Adrenal gland (tissue), 9 donors: ENCODE measurements at regions not wholly inside any gene's neighbourhood (a gene's known extent, or its start where the extent isn't known, plus 50 kb on each side); places are given as distances from the start of the nearest gene placed in this dataset.

Source experiments
- DNase-seq, 7 donors: peaks; one replicate each; pipeline ENCODE4 v3.0.0-alpha.2; 2019 to 2020
- H3K27ac ChIP-seq, 5 donors: fragments of 200-600 bp; sonication (generic) in 4 of 5; 1 replicate in 3 of 5; 2 replicates in 2 of 5; pipeline versions ENCODE4 v1.5.1 to v1.8.0; 2016 to 2020; ENCODE audit warnings: mild to moderate bottlenecking in 1 of 5
- H3K27me3 ChIP-seq: fragments of 200-600 bp; 2 replicates; pipeline ENCODE4 v1.8.0; 2021
- H3K36me3 ChIP-seq, 2 donors: fragments of 200-600 bp; replicated peaks in 1 of 2; 1 replicate in 1 of 2; 2 replicates in 1 of 2; pipeline versions ENCODE4 v1.5.1 to v1.8.0; 2018 to 2022
- H3K4me1 ChIP-seq, 2 donors: fragments of 200-600 bp; replicated peaks in 1 of 2; 1 replicate in 1 of 2; 2 replicates in 1 of 2; pipeline versions ENCODE4 v1.5.1 to v1.8.0; 2018 to 2021
- H3K4me3 ChIP-seq, 4 donors: fragments of 200-600 bp; sonication (generic) in 3 of 4; one replicate each; pipeline ENCODE4 v1.5.1; 2016 to 2018
- H3K9me3 ChIP-seq, 3 donors: fragments of 200-600 bp; sonication (generic) in 1 of 3; replicated peaks in 1 of 3; 1 replicate in 2 of 3; 2 replicates in 1 of 3; pipeline versions ENCODE4 v1.5.1 to v1.8.0; 2016 to 2021
- CTCF ChIP-seq, 6 experiments: fragments of 450-650 bp in 4 of 6; fragments of 200-600 bp in 2 of 6; sonication (generic) in 1 of 6; IDR thresholded peaks; 1 replicate in 5 of 6; 2 replicates in 1 of 6; pipeline versions ENCODE4 v1.5.1 to v1.8.0; 2016 to 2021; ENCODE audit warnings: antibody characterized with exemption in 6 of 6, mild to moderate bottlenecking in 2 of 6, moderate library complexity in 1 of 6
- POLR2A ChIP-seq, 2 donors: fragments of 450-650 bp; IDR thresholded peaks; one replicate each; pipeline ENCODE4 v1.6.1; 2017; ENCODE audit warnings: antibody characterized with exemption in 2 of 2, mild to moderate bottlenecking in 2 of 2, moderate library complexity in 1 of 2
- WGBS, 4 donors: extraction: QIAGEN DNeasy Blood & Tissue Kit in 2 of 4; methylation state at CpG; one replicate each; pipeline versions ENCODE4 v1.1.5 to v1.1.7; 2013 to 2017; 5-methylcytosine and 5-hydroxymethylcytosine counted together
- intact Hi-C, 2 donors: fragments of 100-400 bp; cut with DNase I; formaldehyde crosslinking; loops; one replicate each; pipeline versions ENCODE4 v1.14.1 to v1.15.0; 2022 to 2023
- donor health status: healthy with polysubstance abuse.
- donor health status: Bipolar disorder and iron deficiency.
- donor health status: DM: yes; HTN: yes; CAD: no.
- donor health status: DM: no; HTN: no; CAD: no.
- donor health status: DM: no; HTN: no; CAD: no.

DNA sequence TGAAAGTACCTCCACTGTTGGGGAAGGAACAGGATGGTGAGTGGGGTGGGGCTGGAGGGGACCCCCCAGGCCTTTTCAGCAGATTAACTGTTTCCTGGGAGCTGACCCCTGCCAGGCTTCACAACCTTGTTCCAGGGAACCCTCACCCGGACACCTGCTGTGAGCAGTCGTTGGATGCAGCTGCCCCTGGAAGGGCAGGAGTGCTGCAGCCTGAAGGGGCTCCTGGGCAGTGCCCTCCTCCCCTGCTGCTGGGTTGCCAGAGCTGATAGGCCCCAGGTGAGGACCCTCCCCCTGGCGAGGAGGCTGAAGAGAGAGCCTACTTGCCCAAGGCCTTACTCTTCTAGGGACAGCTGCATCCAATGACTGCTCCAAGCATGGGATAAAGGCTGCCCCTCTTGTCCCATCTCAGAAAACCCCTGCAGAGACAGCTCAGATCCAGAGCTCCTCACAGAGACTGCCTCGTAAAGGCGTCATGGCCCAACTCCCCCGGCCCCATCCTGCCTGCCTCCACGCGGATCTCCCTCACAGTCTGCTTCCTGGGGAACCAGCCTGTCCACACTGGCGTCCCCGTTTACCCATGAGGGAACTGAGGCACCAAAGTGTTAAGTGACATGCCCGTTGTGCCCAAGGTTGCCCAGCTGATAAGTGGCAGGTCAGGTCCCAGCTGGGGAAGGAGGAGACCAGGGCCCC is 193.4 kb upstream of the LINGO1 start:
- 63 to 82% (median 81%) methylated on average over 2 to 11 of the region's 11 CpGs for WGBS, 4 donors
- Histone ChIP-seq H3K4me1 (peaks cover 0 to 4% of the 10 kb centered on the region in 2 donors), H3K27ac (no peak overlapping the region), H3K36me3 (no peaks in the 10 kb centered on the region), H3K27me3 (peaks cover 9% of the 10 kb centered on the region), H3K4me3 (no peak overlapping the region), H3K9me3 (no peaks in the 10 kb centered on the region)
- TF ChIP-seq POLR2A (IDR thresholded peaks at IDR 0.05) = no peak
- intact Hi-C loops = no loop called here
- no peak for DNase-seq

GRCh38 chr15:77825546-77825945 is 192.8 kb upstream of the LINGO1 start:
- Histone ChIP-seq H3K4me3 (no peak overlapping the region), H3K4me1 (peaks cover 0 to 4% of the 10 kb centered on the region in 2 donors), H3K36me3 (no peaks in the 10 kb centered on the region), H3K27ac (no peak overlapping the region), H3K9me3 (no peaks in the 10 kb centered on the region), H3K27me3 (peaks cover 14% of the 10 kb centered on the region)
- no peak for DNase-seq
- WGBS, 4 donors = 91 to 93% (median 92%) methylated on average over 6 to 7 of the region's 7 CpGs
- intact Hi-C loops = no loop called here
- TF ChIP-seq CTCF (IDR thresholded peaks at IDR 0.05) (no peak), POLR2A (IDR thresholded peaks at IDR 0.05) (no peak)

DNA sequence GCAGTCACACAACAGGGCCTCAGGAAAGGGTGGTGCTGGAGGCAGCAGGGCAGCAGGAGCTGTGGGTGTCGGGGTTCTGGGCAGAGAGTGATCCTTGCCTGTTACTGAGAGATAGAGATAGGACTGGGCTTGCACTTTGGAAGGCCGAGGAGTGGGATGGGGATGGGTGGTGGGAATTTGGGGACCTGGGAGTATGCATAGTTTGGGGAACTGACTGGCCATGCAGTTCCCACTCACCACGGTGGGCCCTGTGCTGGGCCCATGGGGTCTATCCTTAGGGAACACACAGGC is 192.5 kb upstream of the LINGO1 start:
- no peak for DNase-seq
- no peaks in the 10 kb centered on the region for H3K36me3 ChIP-seq
- no peaks in the 10 kb centered on the region for H3K9me3 ChIP-seq
- no peak overlapping the region for H3K27ac ChIP-seq
- intact Hi-C loops = no loop called here
- H3K4me1 ChIP-seq = peaks cover under 1 to 4% of the 10 kb centered on the region in 2 donors
- TF ChIP-seq POLR2A (IDR thresholded peaks at IDR 0.05) = no peak
- TF ChIP-seq CTCF (IDR thresholded peaks at IDR 0.05) = no peak
- WGBS, 4 donors = 74 to 92% (median 87%) methylated on average over 2 to 3 of the region's 3 CpGs
- H3K4me3 ChIP-seq = no peak overlapping the region
- peaks cover 17% of the 10 kb centered on the region for H3K27me3 ChIP-seq

- WGBS, 4 donors = 76 to 84% (median 83%) methylated on average over 10 to 13 of the region's 13 CpGs
- peaks cover 4 to 9% of the 10 kb centered on the region in 2 donors for H3K4me1 ChIP-seq
- H3K36me3 ChIP-seq = no peaks in the 10 kb centered on the region
- intact Hi-C loops = loop anchor here (5.0 kb wide), 3 partner anchors 167 to 192 kb away; partner anchors contain the start of gene LINGO1 (in 1 of the 2)
- H3K27ac ChIP-seq = no peak overlapping the region
- DNase-seq = no peak
- peaks cover 23% of the 10 kb centered on the region for H3K27me3 ChIP-seq
- TF ChIP-seq POLR2A (IDR thresholded peaks at IDR 0.05) (no peak), CTCF (IDR thresholded peaks at IDR 0.05) (no peak)
- no peaks in the 10 kb centered on the region for H3K9me3 ChIP-seq
- no peak overlapping the region for H3K4me3 ChIP-seq
These were observed 191.9 kb upstream of the LINGO1 start for GRCh38 chr15:77824361-77825251.
